GM12865 (cell line): ENCODE measurements at regions not wholly inside any gene's neighbourhood (a gene's known extent, or its start where the extent isn't known, plus 50 kb on each side); places are given as distances from the start of the nearest gene placed in this dataset.
"Not testable (repeated sequence)": the region's sequence is repeated elsewhere in the genome, so short reads cannot be mapped to it uniquely, and the experiment has no call there.

ENCODE experiments used
- DNase-seq: peaks from one replicate; pipeline ENCODE4 v3.0.0; 2010; ENCODE audit warnings: low read depth
- H3K4me3 ChIP-seq: 2 replicates; pipeline ENCODE4 v1.5.1; 2011; ENCODE audit warnings: mild to moderate bottlenecking, low read depth, low read length, control low read depth
- TF ChIP-seq, protein P1 (sequence below): IDR thresholded peaks from 2 replicates; pipeline ENCODE4 v1.5.1; 2011; ENCODE audit warnings: low read length, control low read depth, low read depth, inconsistent platforms; ENCODE audit not compliant: insufficient read depth; ENCODE audit errors: missing control alignments

DNA sequence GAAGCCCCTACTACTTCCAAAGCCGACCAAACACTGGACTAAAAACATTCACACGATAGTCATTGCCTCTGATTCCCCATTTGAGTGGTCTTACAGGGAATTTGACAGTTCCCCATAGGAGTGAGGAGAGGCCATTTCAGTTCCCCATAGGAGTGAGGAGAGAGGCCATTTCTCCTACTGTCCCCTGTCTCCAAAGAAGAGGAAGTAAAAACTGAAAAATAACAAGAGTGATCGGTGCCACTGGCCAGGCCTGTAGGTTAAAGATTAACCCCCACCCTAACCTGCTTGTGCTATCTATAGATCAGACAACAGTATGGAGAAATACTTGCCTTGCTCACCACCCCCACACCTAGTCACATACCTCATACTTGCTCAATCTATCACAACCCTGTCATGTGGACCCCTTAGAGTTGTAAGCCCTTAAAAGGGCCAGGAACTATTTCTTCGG, 204.0 kb upstream of the MOCS1 start:
- TF ChIP-seq, protein P1, sequence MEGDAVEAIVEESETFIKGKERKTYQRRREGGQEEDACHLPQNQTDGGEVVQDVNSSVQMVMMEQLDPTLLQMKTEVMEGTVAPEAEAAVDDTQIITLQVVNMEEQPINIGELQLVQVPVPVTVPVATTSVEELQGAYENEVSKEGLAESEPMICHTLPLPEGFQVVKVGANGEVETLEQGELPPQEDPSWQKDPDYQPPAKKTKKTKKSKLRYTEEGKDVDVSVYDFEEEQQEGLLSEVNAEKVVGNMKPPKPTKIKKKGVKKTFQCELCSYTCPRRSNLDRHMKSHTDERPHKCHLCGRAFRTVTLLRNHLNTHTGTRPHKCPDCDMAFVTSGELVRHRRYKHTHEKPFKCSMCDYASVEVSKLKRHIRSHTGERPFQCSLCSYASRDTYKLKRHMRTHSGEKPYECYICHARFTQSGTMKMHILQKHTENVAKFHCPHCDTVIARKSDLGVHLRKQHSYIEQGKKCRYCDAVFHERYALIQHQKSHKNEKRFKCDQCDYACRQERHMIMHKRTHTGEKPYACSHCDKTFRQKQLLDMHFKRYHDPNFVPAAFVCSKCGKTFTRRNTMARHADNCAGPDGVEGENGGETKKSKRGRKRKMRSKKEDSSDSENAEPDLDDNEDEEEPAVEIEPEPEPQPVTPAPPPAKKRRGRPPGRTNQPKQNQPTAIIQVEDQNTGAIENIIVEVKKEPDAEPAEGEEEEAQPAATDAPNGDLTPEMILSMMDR, result no peak
- no peak for DNase-seq
- H3K4me3 ChIP-seq, result no peak overlapping the region

DNA sequence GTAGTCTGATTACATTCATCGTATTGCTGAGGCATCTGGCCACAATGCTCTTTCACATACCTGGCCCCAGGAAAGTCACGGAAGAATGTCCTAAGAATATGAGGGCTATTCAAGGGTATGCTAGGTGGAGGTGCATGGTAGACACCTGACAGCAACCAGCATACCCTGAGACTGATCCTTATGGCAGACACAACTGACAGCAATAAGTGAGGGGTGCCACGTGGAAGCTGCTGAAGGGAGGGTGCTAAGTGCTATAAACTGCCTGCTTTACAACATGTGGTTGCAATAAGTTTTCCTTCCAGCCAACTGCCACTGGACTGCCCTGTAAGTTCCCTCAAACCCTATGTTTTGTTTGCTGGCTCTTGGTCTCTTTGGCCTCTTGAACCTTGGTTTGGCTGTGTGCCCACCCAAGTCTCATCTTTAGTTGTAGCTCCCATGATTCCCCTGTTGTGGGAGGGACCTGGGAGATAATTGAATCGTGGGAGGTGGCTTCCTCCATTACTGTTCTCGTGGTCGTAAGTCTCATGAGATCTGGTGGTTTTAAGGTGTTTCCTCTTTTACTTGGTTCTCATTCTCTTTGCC, 201.3 kb upstream of the MOCS1 start:
- no peak overlapping the region for H3K4me3 ChIP-seq
- TF ChIP-seq, protein P1, result no peak
- DNase-seq, result no peak

DNA sequence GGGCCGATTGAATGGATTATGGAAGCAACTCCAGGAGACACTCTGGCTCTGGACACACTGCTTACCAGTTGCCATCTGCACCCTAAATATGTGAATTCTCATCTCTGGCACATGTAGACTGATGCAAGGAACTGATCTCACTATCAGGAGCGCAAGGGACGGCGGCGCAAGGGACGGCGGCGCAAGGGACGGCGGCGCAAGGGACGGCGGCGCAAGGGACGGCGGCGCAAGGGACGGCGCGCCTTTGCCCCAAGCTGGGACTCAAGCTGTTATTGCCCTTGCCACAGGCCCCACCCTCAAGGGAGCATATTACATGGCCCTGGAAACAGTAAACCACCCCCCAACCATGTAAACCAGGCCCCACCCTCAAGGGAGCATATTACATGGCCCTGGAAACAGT, 199.7 kb upstream of the MOCS1 start:
- H3K4me3 ChIP-seq, DNase-seq: not testable (repeated sequence)

DNA sequence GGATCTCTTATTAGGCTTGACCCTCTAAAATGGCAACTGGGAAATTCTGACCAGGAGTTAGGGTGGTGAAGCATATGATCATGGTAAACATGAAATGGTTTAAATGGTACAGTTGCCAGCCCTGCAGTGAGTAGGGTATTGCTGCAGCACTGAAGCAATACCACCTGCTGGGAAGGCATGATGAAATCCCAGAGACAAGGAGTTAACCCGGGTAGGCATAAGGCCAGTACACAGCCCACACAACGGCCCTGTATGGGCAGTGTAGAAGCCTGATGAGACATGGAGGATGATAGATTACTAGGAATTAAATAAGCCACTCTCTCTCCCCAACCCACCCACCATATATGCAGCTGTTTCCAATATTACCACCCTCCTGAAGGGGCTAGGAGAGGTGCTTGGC, 197.4 kb upstream of the MOCS1 start:
- TF ChIP-seq, protein P1, result no peak
- DNase-seq, result no peak
- H3K4me3 ChIP-seq, result no peak overlapping the region

DNA sequence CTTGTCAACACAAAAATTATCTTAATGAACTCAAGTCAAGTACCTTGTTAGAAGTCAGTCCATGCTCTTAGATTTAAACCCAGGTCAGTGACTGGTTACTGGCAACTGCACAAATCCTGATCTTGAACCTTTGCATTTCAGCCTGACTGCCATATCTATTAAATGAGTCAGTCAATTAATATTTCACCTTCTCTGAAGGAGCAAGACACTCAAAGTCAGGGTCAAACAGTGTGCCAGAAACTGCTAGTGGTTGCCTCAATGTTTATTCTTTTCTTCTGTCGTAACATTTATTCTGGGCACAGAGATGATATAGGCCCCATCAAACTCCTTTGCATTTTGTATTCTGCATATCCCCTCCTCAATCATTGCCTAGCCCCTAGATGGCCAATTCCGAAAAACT, 193.9 kb upstream of the MOCS1 start:
- DNase-seq, result no peak
- H3K4me3 ChIP-seq, result no peak overlapping the region
- TF ChIP-seq, protein P1, result no peak

DNA sequence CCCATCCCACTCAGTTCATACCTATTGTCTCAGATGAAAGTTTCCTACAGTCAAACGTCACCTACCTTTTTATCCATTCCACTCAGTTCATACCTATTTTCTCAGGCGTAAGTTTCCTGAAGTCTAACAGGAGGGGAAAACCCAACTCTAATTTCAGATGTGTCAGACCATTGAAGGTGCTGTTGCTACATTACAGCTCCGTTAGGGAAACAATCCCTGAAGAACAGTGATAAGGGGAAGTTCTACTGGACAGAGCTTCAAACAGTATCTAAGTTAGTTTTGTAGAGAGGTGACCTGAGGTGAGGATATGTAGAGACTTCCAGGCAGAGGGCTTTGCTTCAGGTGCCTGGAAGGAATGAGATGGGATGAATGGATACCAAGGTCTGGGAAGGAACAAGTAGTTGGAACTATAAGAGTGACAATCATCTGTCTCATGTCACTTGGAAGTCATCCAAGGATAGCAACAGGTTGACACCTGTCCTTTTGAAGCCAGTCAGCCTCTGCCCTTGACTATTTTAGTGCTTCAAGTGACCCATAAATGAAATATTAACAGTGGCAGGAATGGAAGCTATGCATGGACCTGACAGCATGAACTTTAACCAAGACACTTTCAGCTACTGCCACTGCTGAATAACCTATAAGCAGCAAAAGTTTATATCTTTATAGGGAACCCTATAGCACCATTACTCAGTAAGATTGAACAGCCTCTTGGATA, 191.6 kb upstream of the MOCS1 start:
- no peak for DNase-seq
- H3K4me3 ChIP-seq, result no peak overlapping the region
- TF ChIP-seq, protein P1, result no peak

DNA sequence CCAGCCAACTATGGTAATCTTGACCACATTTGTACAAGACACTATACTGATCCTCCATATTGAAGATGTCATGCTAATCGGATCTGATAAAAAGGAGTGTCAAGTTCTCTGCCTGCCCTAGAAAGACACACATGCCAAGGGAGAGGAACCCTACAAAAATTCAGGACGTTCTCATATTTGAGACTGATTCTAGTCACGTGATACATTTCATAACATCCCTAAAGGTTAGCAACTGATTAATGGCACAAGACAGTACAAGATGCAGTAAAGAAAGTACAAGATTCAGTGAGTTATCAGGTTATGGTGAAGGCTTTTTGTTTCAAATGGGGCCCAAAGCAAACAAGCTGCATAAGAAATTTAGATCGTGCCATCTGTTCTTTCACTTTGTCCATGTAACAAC, 190.7 kb upstream of the MOCS1 start:
- DNase-seq, result no peak
- H3K4me3 ChIP-seq, result no peak overlapping the region
- TF ChIP-seq, protein P1, result no peak
